ENCODE measurements at regions not wholly inside any gene's neighbourhood (a gene's known extent, or its start where the extent isn't known, plus 50 kb on each side); places are given as distances from the start of the nearest gene placed in this dataset.

GRCh38 chr12:88306471-88307069, 164.5 kb downstream of the TMTC3 start:
- peaks cover 1% of the 10 kb centered on the region for H3K4me1 ChIP-seq (ENCODE audit: insufficient read depth)
- no peaks in the 10 kb centered on the region for H3K9me3 ChIP-seq
- intact Hi-C loops (cut with DNase I) = no loop called here
- TF ChIP-seq POLR2A (IDR thresholded peaks at IDR 0.05) (no peak), EP300 (IDR thresholded peaks at IDR 0.05) (no peak)
- TF ChIP-seq, protein P1, sequence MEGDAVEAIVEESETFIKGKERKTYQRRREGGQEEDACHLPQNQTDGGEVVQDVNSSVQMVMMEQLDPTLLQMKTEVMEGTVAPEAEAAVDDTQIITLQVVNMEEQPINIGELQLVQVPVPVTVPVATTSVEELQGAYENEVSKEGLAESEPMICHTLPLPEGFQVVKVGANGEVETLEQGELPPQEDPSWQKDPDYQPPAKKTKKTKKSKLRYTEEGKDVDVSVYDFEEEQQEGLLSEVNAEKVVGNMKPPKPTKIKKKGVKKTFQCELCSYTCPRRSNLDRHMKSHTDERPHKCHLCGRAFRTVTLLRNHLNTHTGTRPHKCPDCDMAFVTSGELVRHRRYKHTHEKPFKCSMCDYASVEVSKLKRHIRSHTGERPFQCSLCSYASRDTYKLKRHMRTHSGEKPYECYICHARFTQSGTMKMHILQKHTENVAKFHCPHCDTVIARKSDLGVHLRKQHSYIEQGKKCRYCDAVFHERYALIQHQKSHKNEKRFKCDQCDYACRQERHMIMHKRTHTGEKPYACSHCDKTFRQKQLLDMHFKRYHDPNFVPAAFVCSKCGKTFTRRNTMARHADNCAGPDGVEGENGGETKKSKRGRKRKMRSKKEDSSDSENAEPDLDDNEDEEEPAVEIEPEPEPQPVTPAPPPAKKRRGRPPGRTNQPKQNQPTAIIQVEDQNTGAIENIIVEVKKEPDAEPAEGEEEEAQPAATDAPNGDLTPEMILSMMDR (IDR thresholded peaks at IDR 0.05) = no peak
- no peak for DNase-seq
- H3K27ac ChIP-seq = no peak overlapping the region
- no peaks in the 10 kb centered on the region for H3K36me3 ChIP-seq
- no peaks in the 10 kb centered on the region for H3K27me3 ChIP-seq
- H3K4me3 ChIP-seq = no peak overlapping the region
- WGBS, 3 donors = 57 to 61% (median 58%) methylated on average over 5 of the region's 5 CpGs

GRCh38 chr12:88307961-88308360, 165.9 kb downstream of the TMTC3 start:
- WGBS, 3 donors = 90 to 95% (median 92%) methylated on average over 4 of the region's 4 CpGs
- intact Hi-C loops (cut with DNase I) = no loop called here
- Histone ChIP-seq H3K4me3 (no peak overlapping the region), H3K36me3 (no peaks in the 10 kb centered on the region), H3K4me1 (ENCODE audit: insufficient read depth) (peaks cover 1% of the 10 kb centered on the region), H3K27me3 (no peaks in the 10 kb centered on the region), H3K27ac (no peak overlapping the region), H3K9me3 (no peaks in the 10 kb centered on the region)
- TF ChIP-seq POLR2A (IDR thresholded peaks at IDR 0.05) (no peak), EP300 (IDR thresholded peaks at IDR 0.05) (no peak)
- TF ChIP-seq, protein P1 (IDR thresholded peaks at IDR 0.05) = no peak
- no peak for DNase-seq

- TF ChIP-seq, protein P1 (IDR thresholded peaks at IDR 0.05) = no peak
- TF ChIP-seq POLR2A (IDR thresholded peaks at IDR 0.05) (no peak), EP300 (IDR thresholded peaks at IDR 0.05) (no peak)
- intact Hi-C loops (cut with DNase I) = no loop called here
- DNase-seq = no peak
- no peaks in the 10 kb centered on the region for H3K36me3 ChIP-seq
- H3K27ac ChIP-seq = no peak overlapping the region
- H3K4me3 ChIP-seq = no peak overlapping the region
- H3K9me3 ChIP-seq = no peaks in the 10 kb centered on the region
- no peaks in the 10 kb centered on the region for H3K27me3 ChIP-seq
- H3K4me1 ChIP-seq (ENCODE audit: insufficient read depth) = peaks cover 1% of the 10 kb centered on the region
Observed at GRCh38 chr12:88308825-88309224, 166.7 kb downstream of the TMTC3 start.

- Histone ChIP-seq H3K4me3 (no peak overlapping the region), H3K4me1 (ENCODE audit: insufficient read depth) (peaks cover 1% of the 10 kb centered on the region), H3K27me3 (no peaks in the 10 kb centered on the region), H3K9me3 (no peaks in the 10 kb centered on the region), H3K36me3 (no peaks in the 10 kb centered on the region), H3K27ac (no peak overlapping the region)
- DNase-seq = no peak
- WGBS, 3 donors = 15 to 32% (median 17%) methylated on average over 2 of the region's 2 CpGs
- TF ChIP-seq, protein P1 (IDR thresholded peaks at IDR 0.05) = no peak
- no peak for TF ChIP-seq EP300 (IDR thresholded peaks at IDR 0.05)
- TF ChIP-seq POLR2A (IDR thresholded peaks at IDR 0.05) = no peak
- intact Hi-C loops (cut with DNase I) = no loop called here
Observed at GRCh38 chr12:88309546-88309945, 167.4 kb downstream of the TMTC3 start.
